WTC11 (cell line): ENCODE measurements at regions not wholly inside any gene's neighbourhood (a gene's known extent, or its start where the extent isn't known, plus 50 kb on each side); places are given as distances from the start of the nearest gene placed in this dataset.

ENCODE experiments used
- CBFB ChIP-seq: sonication (generic); formaldehyde crosslinking; IDR thresholded peaks from 2 replicates; pipeline ENCODE4 v1.8.1; 2022; ENCODE audit warnings: mild to moderate bottlenecking, low read depth, missing genetic modification reagents
- CREM ChIP-seq: sonication (generic); formaldehyde crosslinking; IDR thresholded peaks from 2 replicates; pipeline ENCODE4 v1.8.1; 2022; ENCODE audit warnings: mild to moderate bottlenecking, missing genetic modification reagents, moderate library complexity
- NR1H2 ChIP-seq: sonication (generic); formaldehyde crosslinking; IDR thresholded peaks from 2 replicates; pipeline ENCODE4 v1.9.0; 2021; ENCODE audit warnings: mild to moderate bottlenecking, moderate library complexity, missing genetic modification reagents
- RELA ChIP-seq: sonication (generic); formaldehyde crosslinking; IDR thresholded peaks from 2 replicates; pipeline ENCODE4 v1.8.1; 2022; ENCODE audit warnings: missing genetic modification reagents, mild to moderate bottlenecking, borderline replicate concordance
- SP1 ChIP-seq: sonication (generic); formaldehyde crosslinking; conservative IDR thresholded peaks from 2 replicates; pipeline ENCODE4 v1.8.1; 2022; ENCODE audit warnings: missing genetic modification reagents
- TEAD1 ChIP-seq: sonication (generic); formaldehyde crosslinking; IDR thresholded peaks from 2 replicates; pipeline ENCODE4 v1.8.0; 2022; ENCODE audit warnings: mild to moderate bottlenecking, missing genetic modification reagents
- ZBTB21 ChIP-seq: sonication (generic); formaldehyde crosslinking; IDR thresholded peaks from 2 replicates; pipeline ENCODE4 v1.8.1; 2023; ENCODE audit warnings: mild to moderate bottlenecking, missing genetic modification reagents, borderline replicate concordance
- ZNF423 ChIP-seq: fragments of 250-450 bp; sonication (Bioruptor Pico); IDR thresholded peaks from 2 replicates; pipeline ENCODE4 v2.1.2; 2022; ENCODE audit warnings: mild to moderate bottlenecking, moderate library complexity
- TF ChIP-seq, protein P1 (sequence below): fragments of 200-600 bp; IDR thresholded peaks from 2 replicates; pipeline ENCODE4 v1.8.0; 2022; ENCODE audit warnings: antibody characterized with exemption
- TF ChIP-seq, protein P2 (sequence below): fragments of 250-450 bp; sonication (Bioruptor Pico); IDR thresholded peaks from 2 replicates; pipeline ENCODE4 v1.8.0; 2021; ENCODE audit warnings: mild to moderate bottlenecking
- TF ChIP-seq, protein P3 (sequence below): sonication (generic); formaldehyde crosslinking; IDR thresholded peaks from 2 replicates; pipeline ENCODE4 v1.8.1; 2023; ENCODE audit warnings: mild to moderate bottlenecking, missing genetic modification reagents, moderate library complexity
- TF ChIP-seq, protein P4 (sequence below): sonication (generic); formaldehyde crosslinking; IDR thresholded peaks from 2 replicates; pipeline ENCODE4 v1.8.1; 2022; ENCODE audit warnings: low read depth, mild to moderate bottlenecking, moderate library complexity, missing genetic modification reagents, borderline replicate concordance
- TF ChIP-seq, protein P5 (sequence below): fragments of 250-450 bp; sonication (Bioruptor Pico); IDR thresholded peaks from 2 replicates; pipeline ENCODE4 v1.9.0; 2021; ENCODE audit warnings: mild to moderate bottlenecking

DNA sequence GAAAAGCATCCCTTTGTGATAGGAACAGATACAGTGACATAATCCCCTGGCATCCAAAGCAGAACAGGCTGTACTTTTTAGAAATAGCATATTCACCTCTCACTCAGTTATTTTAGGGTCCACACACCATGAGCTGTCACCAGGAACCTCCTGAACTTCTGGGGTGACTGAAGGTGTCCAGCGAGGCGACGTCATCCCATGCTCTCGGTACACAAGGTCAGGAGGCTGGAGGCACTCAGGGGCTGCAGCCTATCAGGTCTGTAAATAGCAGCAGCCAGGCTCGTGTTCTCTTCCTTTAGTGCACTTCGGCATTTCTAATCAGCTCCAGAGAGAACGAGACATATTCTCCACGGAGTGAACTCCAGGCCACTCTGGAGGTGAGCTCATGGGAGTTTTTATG lies 98.3 kb downstream of the GATA6 start:
- no peak for TF ChIP-seq NR1H2 (CRISPR knock-in tag)
- no peak for TF ChIP-seq CREM (CRISPR knock-in tag)
- TF ChIP-seq TEAD1 (CRISPR knock-in tag) = no peak
- TF ChIP-seq, protein P1, sequence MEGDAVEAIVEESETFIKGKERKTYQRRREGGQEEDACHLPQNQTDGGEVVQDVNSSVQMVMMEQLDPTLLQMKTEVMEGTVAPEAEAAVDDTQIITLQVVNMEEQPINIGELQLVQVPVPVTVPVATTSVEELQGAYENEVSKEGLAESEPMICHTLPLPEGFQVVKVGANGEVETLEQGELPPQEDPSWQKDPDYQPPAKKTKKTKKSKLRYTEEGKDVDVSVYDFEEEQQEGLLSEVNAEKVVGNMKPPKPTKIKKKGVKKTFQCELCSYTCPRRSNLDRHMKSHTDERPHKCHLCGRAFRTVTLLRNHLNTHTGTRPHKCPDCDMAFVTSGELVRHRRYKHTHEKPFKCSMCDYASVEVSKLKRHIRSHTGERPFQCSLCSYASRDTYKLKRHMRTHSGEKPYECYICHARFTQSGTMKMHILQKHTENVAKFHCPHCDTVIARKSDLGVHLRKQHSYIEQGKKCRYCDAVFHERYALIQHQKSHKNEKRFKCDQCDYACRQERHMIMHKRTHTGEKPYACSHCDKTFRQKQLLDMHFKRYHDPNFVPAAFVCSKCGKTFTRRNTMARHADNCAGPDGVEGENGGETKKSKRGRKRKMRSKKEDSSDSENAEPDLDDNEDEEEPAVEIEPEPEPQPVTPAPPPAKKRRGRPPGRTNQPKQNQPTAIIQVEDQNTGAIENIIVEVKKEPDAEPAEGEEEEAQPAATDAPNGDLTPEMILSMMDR = no peak
- TF ChIP-seq ZNF423 = no peak
- TF ChIP-seq, protein P2, sequence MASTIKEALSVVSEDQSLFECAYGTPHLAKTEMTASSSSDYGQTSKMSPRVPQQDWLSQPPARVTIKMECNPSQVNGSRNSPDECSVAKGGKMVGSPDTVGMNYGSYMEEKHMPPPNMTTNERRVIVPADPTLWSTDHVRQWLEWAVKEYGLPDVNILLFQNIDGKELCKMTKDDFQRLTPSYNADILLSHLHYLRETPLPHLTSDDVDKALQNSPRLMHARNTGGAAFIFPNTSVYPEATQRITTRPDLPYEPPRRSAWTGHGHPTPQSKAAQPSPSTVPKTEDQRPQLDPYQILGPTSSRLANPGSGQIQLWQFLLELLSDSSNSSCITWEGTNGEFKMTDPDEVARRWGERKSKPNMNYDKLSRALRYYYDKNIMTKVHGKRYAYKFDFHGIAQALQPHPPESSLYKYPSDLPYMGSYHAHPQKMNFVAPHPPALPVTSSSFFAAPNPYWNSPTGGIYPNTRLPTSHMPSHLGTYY (CRISPR knock-in tag) = no peak
- TF ChIP-seq, protein P3, sequence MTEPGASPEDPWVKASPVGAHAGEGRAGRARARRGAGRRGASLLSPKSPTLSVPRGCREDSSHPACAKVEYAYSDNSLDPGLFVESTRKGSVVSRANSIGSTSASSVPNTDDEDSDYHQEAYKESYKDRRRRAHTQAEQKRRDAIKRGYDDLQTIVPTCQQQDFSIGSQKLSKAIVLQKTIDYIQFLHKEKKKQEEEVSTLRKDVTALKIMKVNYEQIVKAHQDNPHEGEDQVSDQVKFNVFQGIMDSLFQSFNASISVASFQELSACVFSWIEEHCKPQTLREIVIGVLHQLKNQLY (CRISPR knock-in tag) = no peak
- TF ChIP-seq CBFB = no peak
- TF ChIP-seq, protein P4, sequence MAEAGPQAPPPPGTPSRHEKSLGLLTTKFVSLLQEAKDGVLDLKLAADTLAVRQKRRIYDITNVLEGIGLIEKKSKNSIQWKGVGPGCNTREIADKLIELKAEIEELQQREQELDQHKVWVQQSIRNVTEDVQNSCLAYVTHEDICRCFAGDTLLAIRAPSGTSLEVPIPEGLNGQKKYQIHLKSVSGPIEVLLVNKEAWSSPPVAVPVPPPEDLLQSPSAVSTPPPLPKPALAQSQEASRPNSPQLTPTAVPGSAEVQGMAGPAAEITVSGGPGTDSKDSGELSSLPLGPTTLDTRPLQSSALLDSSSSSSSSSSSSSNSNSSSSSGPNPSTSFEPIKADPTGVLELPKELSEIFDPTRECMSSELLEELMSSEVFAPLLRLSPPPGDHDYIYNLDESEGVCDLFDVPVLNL (CRISPR knock-in tag) = no peak
- TF ChIP-seq, protein P5, sequence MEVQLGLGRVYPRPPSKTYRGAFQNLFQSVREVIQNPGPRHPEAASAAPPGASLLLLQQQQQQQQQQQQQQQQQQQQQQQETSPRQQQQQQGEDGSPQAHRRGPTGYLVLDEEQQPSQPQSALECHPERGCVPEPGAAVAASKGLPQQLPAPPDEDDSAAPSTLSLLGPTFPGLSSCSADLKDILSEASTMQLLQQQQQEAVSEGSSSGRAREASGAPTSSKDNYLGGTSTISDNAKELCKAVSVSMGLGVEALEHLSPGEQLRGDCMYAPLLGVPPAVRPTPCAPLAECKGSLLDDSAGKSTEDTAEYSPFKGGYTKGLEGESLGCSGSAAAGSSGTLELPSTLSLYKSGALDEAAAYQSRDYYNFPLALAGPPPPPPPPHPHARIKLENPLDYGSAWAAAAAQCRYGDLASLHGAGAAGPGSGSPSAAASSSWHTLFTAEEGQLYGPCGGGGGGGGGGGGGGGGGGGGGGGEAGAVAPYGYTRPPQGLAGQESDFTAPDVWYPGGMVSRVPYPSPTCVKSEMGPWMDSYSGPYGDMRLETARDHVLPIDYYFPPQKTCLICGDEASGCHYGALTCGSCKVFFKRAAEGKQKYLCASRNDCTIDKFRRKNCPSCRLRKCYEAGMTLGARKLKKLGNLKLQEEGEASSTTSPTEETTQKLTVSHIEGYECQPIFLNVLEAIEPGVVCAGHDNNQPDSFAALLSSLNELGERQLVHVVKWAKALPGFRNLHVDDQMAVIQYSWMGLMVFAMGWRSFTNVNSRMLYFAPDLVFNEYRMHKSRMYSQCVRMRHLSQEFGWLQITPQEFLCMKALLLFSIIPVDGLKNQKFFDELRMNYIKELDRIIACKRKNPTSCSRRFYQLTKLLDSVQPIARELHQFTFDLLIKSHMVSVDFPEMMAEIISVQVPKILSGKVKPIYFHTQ (CRISPR knock-in tag) = no peak
- TF ChIP-seq ZBTB21 (CRISPR knock-in tag) = no peak
- TF ChIP-seq RELA (CRISPR knock-in tag) = no peak
- no peak for TF ChIP-seq SP1 (CRISPR knock-in tag)
